C4-2B (cell line): ENCODE measurements at regions not wholly inside any gene's neighbourhood (a gene's known extent, or its start where the extent isn't known, plus 50 kb on each side); places are given as distances from the start of the nearest gene placed in this dataset.
"Not testable (repeated sequence)": the region's sequence is repeated elsewhere in the genome, so short reads cannot be mapped to it uniquely, and the experiment has no call there.

Experiments used
- H3K27ac ChIP-seq: fragments of 450-650 bp; 2 replicates; pipeline ENCODE4 v1.5.1; 2017
- ZFX ChIP-seq: fragments of 450-650 bp; IDR thresholded peaks from 2 replicates; pipeline ENCODE4 v1.6.1; 2017
- TF ChIP-seq, protein P1 (sequence below): fragments of 450-650 bp; conservative IDR thresholded peaks from 2 replicates; pipeline ENCODE4 v1.5.1; 2017; ENCODE audit warnings: mild to moderate bottlenecking

DNA sequence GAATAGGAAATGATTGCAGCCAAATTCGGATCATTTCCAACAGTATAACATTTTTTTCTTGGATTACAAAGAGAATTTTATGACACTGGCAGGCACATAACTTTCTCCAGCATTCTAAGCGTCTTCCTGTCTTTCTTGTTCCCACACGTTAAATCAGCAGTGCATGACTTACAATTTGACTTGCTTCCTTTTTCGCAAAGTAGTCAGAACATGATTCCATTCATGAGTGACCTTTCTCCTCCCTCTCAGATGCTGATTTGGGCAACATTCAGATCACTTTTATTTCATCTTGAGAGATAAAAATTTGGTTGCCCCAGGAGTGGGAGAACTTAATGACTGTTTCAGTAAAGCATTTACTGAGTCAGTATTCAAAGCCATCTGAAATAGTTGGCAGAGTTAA is 858.7 kb upstream of the ACVR2A start:
- no peak for TF ChIP-seq ZFX
- TF ChIP-seq, protein P1, sequence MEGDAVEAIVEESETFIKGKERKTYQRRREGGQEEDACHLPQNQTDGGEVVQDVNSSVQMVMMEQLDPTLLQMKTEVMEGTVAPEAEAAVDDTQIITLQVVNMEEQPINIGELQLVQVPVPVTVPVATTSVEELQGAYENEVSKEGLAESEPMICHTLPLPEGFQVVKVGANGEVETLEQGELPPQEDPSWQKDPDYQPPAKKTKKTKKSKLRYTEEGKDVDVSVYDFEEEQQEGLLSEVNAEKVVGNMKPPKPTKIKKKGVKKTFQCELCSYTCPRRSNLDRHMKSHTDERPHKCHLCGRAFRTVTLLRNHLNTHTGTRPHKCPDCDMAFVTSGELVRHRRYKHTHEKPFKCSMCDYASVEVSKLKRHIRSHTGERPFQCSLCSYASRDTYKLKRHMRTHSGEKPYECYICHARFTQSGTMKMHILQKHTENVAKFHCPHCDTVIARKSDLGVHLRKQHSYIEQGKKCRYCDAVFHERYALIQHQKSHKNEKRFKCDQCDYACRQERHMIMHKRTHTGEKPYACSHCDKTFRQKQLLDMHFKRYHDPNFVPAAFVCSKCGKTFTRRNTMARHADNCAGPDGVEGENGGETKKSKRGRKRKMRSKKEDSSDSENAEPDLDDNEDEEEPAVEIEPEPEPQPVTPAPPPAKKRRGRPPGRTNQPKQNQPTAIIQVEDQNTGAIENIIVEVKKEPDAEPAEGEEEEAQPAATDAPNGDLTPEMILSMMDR: no peak
- no peak overlapping the region for H3K27ac ChIP-seq

DNA sequence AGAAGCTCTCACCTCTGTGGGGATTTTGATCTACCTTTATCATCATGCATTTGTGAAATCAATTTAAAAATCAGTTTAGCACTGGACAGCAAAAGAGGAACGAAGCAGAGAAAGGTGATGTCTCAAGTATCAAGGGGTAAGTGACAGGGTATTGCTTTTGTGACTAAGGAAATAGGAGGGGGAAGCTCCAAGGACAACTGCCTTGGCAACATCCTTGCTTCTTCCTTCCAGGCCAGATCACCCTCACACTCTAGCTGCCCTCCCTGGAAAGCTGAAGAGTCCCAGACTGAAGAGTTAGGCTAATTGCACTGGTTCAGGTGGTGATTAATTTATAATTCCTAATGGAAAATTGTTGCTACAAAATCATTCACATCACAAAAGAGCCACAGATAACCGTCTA is 859.1 kb upstream of the ACVR2A start:
- TF ChIP-seq, protein P1: no peak
- TF ChIP-seq ZFX: no peak
- H3K27ac ChIP-seq: no peak overlapping the region

DNA sequence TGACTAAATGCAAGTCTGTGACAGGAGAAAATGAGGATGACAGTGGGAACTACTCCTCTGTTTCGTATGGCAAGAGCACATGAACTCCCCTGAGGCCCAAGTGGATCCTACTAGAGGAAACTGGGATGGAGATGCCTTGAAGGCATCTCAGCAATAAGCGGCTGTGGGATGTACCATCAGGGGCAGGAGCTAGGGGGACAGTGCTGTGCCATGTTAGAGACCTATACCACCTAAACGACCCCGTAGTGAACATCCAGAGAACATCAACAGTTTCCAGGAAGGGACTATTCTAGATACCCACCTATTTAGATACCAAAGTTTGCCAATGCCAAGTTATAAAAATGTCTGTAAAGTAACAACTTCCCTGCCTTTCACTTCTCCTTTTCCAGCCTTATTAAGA is 860.8 kb upstream of the ACVR2A start:
- TF ChIP-seq ZFX: no peak
- TF ChIP-seq, protein P1: no peak
- no peak overlapping the region for H3K27ac ChIP-seq

- TF ChIP-seq, protein P1: no peak
- TF ChIP-seq ZFX: no peak
- no peak overlapping the region for H3K27ac ChIP-seq
Measured at GRCh38 chr2:146982393-146982846, 862.4 kb upstream of the ACVR2A start.

- no peak for TF ChIP-seq ZFX
- TF ChIP-seq, protein P1: no peak
- H3K27ac ChIP-seq: no peak overlapping the region
Measured at GRCh38 chr2:146981921-146982320, 862.9 kb upstream of the ACVR2A start.

DNA sequence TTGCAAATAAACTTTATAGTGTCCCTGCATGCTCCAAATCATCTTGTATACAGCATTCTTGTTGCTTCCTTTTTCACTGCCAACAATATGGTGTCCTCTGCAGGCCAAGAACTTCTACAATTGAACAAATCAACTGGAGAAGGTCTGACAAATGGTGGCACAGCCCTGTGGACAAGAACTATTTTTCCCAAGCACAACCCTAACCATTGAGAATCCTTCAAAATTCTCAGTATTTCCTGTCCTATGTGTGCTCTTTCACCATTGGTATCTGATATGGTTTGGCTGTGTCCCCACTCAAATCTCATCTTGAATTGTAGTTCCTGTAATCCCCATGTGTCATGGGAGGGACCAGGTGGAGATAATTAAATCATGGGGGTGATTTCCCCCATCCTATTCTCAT is 865.1 kb upstream of the ACVR2A start:
- H3K27ac ChIP-seq: no peak overlapping the region
- no peak for TF ChIP-seq ZFX
- TF ChIP-seq, protein P1: no peak

- TF ChIP-seq ZFX: no peak
- TF ChIP-seq, protein P1: no peak
- H3K27ac ChIP-seq: no peak overlapping the region
Measured at GRCh38 chr2:146978577-146979555, 866.0 kb upstream of the ACVR2A start.

DNA sequence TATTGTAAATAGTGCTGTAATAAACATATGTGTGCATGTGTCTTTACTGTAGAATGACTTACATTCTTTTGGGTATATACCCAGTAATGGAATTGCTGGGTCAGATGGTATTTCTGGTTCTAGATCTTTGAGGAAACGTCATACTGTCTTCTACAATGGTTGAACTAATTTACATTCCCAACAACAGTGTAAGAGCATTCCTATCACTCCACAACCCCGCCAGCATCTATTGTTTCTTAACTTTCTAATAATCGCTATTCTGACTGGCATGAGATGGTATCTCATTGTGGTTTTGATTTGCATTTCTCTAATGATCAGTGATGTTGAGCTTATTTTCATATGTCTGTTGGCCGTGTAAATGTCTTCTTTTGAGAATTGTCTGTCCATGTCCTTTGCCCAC is 873.8 kb upstream of the ACVR2A start:
- not testable (repeated sequence) for H3K27ac ChIP-seq

DNA sequence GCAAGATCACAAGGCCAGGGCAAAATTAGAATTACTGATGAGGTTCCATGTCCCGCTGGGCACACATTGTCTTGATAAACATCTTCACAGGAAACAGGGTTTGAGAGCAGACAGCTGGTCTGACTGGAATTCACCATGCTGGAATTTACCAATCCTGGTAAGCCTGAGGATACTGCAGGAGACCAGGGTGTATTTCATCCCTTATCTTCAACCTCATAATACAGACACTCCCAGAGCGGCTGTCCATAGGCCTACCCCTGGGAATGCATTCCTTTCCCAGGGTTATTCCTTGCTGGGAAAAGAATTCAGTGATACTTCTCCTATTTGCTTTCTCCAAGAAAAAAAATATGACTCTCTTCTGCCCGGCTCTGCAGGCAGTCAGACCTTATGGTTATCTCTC is 875.1 kb upstream of the ACVR2A start:
- H3K27ac ChIP-seq: not testable (repeated sequence)
